Keratinocyte (primary cell): ENCODE measurements at regions not wholly inside any gene's neighbourhood (a gene's known extent, or its start where the extent isn't known, plus 50 kb on each side); places are given as distances from the start of the nearest gene placed in this dataset.

ENCODE experiments used
- CTCF ChIP-seq, 3 experiments: IDR thresholded peaks in 1 of 3; conservative IDR thresholded peaks in 1 of 3; optimal IDR thresholded peaks in 1 of 3; 2 replicates in 2 of 3; 3 replicates in 1 of 3; pipeline versions ENCODE3 to v1.5.1; 2011; ENCODE audit warnings: low read length in 3 of 3, mild to moderate bottlenecking in 3 of 3, moderate library complexity in 2 of 3, control low read depth in 1 of 3, inconsistent platforms in 1 of 3; ENCODE audit not compliant: insufficient read depth in 2 of 3; ENCODE audit errors: extremely low read depth in 1 of 3
- EZH2 ChIP-seq: IDR thresholded peaks from one replicate; pipeline ENCODE4 v1.6.1; 2012; ENCODE audit warnings: inconsistent platforms, mild to moderate bottlenecking, low read length, moderate library complexity

GRCh38 chr5:173736923-173737412, 120.5 kb upstream of the BOD1 start:
- TF ChIP-seq CTCF (optimal IDR thresholded peaks at IDR 0.05 in 1 of 3, IDR thresholded peaks at IDR 0.05 in 1 of 3, conservative IDR thresholded peaks at IDR 0.05 in 1 of 3; ENCODE audit: extremely low read depth in 1 of 3, insufficient read depth in 2 of 3, low read length in 3 of 3) (no peak), EZH2 (no peak)
